Endothelial cell of umbilical vein (primary cell): ENCODE measurements at regions not wholly inside any gene's neighbourhood (a gene's known extent, or its start where the extent isn't known, plus 50 kb on each side); places are given as distances from the start of the nearest gene placed in this dataset.

Experiments
- POLR2A ChIP-seq: IDR thresholded peaks from 2 replicates; pipeline ENCODE4 v1.6.1; 2012; ENCODE audit warnings: low read depth, mild to moderate bottlenecking, control low read depth, low read length
- TF ChIP-seq, protein P1 (sequence below), 2 donors: IDR thresholded peaks; 1 replicate in 1 of 2; 2 replicates in 1 of 2; pipeline ENCODE4 v1.5.1; 2011; ENCODE audit warnings: low read length in 2 of 2, mild to moderate bottlenecking in 2 of 2, moderate library complexity in 2 of 2, control low read depth in 1 of 2, inconsistent platforms in 1 of 2, low read depth in 1 of 2; ENCODE audit not compliant: insufficient read depth in 1 of 2; ENCODE audit errors: extremely low read depth in 1 of 2

DNA sequence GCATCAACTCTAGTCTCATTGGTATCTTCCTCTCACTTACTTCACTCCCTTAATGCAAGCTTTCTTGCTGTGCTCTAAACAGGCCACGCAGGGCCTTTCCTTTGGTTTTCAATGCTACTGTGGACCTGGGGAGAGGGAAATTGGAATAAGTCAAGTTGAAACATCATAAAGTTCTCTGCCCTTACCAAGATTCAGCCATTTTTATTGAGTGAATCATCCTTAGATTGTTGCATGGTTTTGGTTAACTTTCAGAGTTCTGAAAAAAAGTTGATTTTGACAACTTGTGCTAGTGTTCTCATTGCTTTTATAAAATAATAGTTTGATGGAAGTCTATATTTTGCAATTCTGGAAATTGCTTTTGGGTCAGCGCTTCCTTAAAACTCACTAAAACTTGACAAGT, 852.8 kb upstream of the ACVR2A start:
- TF ChIP-seq POLR2A = no peak
- TF ChIP-seq, protein P1, sequence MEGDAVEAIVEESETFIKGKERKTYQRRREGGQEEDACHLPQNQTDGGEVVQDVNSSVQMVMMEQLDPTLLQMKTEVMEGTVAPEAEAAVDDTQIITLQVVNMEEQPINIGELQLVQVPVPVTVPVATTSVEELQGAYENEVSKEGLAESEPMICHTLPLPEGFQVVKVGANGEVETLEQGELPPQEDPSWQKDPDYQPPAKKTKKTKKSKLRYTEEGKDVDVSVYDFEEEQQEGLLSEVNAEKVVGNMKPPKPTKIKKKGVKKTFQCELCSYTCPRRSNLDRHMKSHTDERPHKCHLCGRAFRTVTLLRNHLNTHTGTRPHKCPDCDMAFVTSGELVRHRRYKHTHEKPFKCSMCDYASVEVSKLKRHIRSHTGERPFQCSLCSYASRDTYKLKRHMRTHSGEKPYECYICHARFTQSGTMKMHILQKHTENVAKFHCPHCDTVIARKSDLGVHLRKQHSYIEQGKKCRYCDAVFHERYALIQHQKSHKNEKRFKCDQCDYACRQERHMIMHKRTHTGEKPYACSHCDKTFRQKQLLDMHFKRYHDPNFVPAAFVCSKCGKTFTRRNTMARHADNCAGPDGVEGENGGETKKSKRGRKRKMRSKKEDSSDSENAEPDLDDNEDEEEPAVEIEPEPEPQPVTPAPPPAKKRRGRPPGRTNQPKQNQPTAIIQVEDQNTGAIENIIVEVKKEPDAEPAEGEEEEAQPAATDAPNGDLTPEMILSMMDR (IDR thresholded peaks at IDR 0.05; ENCODE audit: extremely low read depth in 1 of 2, insufficient read depth in 1 of 2, low read depth in 1 of 2, low read length in 2 of 2) = no peak
